ENCODE measurements at regions not wholly inside any gene's neighbourhood (a gene's known extent, or its start where the extent isn't known, plus 50 kb on each side); places are given as distances from the start of the nearest gene placed in this dataset.

DNA sequence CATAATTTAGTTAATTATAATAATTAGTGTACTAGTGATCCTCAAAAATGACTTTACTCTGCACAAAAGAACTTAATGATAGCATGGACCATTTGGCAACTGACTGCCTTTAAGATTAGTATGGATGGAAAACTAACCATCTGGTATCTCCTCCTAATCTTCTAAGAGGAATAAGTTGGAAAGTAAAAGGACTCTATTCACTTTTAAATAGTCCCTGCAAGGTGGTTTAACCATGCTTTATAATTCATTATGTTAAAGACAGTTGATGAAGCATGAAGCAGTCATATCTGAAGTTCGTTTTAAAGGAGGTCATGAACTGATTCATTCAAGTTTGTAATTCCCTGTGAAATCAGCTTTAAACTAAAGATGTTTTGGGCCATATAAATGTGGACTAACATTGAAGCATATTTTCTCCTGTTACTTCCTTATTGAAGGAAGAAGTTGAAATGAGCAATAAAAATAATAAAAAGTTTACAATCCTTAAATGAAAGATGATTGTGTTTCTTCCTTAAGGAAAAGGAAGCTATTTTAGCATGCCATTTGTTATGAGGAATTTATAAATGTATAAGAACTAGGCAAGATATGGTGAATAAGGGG lies 446.0 kb downstream of the XIRP2 start:
- TF ChIP-seq, protein P1, sequence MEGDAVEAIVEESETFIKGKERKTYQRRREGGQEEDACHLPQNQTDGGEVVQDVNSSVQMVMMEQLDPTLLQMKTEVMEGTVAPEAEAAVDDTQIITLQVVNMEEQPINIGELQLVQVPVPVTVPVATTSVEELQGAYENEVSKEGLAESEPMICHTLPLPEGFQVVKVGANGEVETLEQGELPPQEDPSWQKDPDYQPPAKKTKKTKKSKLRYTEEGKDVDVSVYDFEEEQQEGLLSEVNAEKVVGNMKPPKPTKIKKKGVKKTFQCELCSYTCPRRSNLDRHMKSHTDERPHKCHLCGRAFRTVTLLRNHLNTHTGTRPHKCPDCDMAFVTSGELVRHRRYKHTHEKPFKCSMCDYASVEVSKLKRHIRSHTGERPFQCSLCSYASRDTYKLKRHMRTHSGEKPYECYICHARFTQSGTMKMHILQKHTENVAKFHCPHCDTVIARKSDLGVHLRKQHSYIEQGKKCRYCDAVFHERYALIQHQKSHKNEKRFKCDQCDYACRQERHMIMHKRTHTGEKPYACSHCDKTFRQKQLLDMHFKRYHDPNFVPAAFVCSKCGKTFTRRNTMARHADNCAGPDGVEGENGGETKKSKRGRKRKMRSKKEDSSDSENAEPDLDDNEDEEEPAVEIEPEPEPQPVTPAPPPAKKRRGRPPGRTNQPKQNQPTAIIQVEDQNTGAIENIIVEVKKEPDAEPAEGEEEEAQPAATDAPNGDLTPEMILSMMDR (IDR thresholded peaks at IDR 0.05; ENCODE audit: borderline replicate concordance, extremely low read depth, low read length, poor library complexity, severe bottlenecking) = no peak
- no peak for TF ChIP-seq EZH2 (IDR thresholded peaks at IDR 0.05; ENCODE audit: borderline replicate concordance, low read depth, low read length, severe bottlenecking)
